HUES6 (cell line): ENCODE measurements at regions not wholly inside any gene's neighbourhood (a gene's known extent, or its start where the extent isn't known, plus 50 kb on each side); places are given as distances from the start of the nearest gene placed in this dataset.

Experiments
- H3K27ac ChIP-seq: 2 replicates; pipeline ENCODE4 v1.7.0; 2013; ENCODE audit warnings: low read depth, mild to moderate bottlenecking, low read length, inconsistent platforms
- H3K27me3 ChIP-seq: 2 replicates; pipeline ENCODE4 v1.6.1; 2013; ENCODE audit warnings: low read length; ENCODE audit not compliant: control insufficient read depth, insufficient read depth
- H3K36me3 ChIP-seq: 2 replicates; pipeline ENCODE4 v1.6.1; 2013; ENCODE audit warnings: low read length; ENCODE audit not compliant: control insufficient read depth, insufficient read depth
- H3K4me1 ChIP-seq: 2 replicates; pipeline ENCODE4 v1.6.1; 2013; ENCODE audit warnings: low read length; ENCODE audit not compliant: control insufficient read depth, insufficient read depth
- H3K4me3 ChIP-seq: 2 replicates; pipeline ENCODE4 v1.5.1; 2013; ENCODE audit warnings: low read depth, low read length
- H3K9ac ChIP-seq: one replicate; pipeline ENCODE4 v1.6.1; 2013; ENCODE audit warnings: mild to moderate bottlenecking, low read length
- H3K9me3 ChIP-seq: 2 replicates; pipeline ENCODE4 v1.6.1; 2013; ENCODE audit warnings: low read depth, low read length; ENCODE audit not compliant: control insufficient read depth, insufficient read depth

DNA sequence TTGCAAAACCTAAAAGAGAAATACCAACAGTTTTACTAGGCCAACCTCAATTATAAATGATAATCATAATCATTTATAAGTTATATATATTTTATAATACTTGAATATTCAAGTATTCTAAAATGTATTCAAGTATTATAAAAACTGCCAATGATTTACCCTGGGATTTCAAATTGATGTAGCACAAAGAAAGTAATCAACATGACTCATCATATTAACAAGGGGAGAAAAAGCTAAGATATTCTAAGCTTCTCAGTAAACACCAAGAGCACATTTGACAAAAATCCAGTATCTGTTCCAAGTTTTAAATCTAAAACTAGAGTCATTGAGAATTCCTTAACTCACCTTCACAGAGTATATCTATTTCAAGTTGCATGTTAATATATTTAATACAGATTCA lies 56.1 kb downstream of the CAPZA3 start:
- H3K9me3 ChIP-seq, result peaks cover 6% of the 10 kb centered on the region
- H3K27ac ChIP-seq, result no peak overlapping the region
- H3K27me3 ChIP-seq, result no peaks in the 10 kb centered on the region
- no peaks in the 10 kb centered on the region for H3K36me3 ChIP-seq
- no peak overlapping the region for H3K9ac ChIP-seq
- peaks cover 3% of the 10 kb centered on the region; the same call in 1 of the 2 replicates for H3K4me1 ChIP-seq
- H3K4me3 ChIP-seq, result no peak overlapping the region

GRCh38 chr12:18797604-18798003 lies 59.7 kb downstream of the CAPZA3 start:
- no peak overlapping the region for H3K27ac ChIP-seq
- H3K36me3 ChIP-seq, result no peaks in the 10 kb centered on the region
- H3K9ac ChIP-seq, result no peak overlapping the region
- H3K4me3 ChIP-seq, result no peak overlapping the region
- no peaks in the 10 kb centered on the region for H3K9me3 ChIP-seq
- H3K27me3 ChIP-seq, result no peaks in the 10 kb centered on the region
- H3K4me1 ChIP-seq, result peaks cover 3% of the 10 kb centered on the region; the same call in 1 of the 2 replicates

DNA sequence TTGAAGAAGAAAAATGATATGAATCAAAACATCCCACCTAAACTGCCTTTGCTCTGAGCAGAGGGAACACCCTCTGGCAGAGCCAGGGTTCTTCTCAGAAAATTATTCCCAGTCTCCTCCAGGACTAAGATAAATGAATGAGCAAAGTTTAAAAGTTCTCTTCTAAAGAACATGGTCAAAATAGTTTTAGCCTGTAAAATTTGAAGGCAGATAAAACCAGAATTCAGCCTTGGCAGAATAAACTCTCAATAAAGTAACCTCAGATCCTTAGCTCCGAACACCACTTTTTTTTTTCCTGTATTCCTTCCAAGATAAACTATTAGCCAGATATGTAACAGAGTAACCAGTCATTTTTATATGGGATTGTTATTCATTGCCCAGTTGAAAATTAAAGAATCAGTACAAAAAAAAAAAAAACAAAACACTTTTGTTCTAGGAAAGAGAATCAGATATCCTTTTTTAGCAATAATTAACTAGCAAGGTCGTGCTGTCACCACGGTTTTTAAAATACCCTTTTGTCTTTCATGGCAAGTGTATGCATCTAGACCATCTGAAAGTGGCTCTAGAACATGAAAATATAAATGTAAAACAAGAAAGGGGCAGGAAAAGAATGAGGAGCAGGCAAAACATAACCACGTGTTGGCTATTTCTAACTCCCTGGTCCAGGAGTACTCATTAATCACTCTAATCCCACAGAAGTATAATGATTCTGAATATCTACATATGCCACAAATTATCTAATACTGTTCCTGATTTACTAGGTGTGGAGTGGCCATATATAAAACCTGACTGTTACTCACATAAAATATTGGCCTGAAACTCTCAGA lies 60.8 kb downstream of the CAPZA3 start:
- Histone ChIP-seq H3K27me3 (no peaks in the 10 kb centered on the region), H3K27ac (no peak overlapping the region), H3K9me3 (no peaks in the 10 kb centered on the region), H3K4me3 (no peak overlapping the region), H3K36me3 (no peaks in the 10 kb centered on the region), H3K9ac (no peak overlapping the region), H3K4me1 (peaks cover 3% of the 10 kb centered on the region; the same call in 1 of the 2 replicates)

DNA sequence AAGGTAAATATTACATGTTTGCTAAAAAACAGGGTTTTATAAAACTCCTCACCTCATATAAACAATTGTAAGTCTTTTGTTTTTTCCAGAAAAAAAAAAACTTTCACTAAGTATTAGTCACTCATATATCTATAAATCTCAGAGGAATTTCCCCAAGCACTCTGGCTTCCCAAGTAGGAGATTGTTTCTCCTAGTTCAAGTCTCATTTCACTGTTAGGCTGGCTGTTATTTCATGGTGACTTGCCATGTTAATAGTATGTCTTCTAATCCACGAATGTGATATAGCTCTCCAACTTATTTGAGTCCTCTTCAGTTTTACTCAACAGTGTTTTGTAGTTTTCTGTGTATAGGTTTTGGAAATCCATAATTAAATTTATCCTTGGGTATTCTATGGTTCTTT lies 61.6 kb downstream of the CAPZA3 start:
- Histone ChIP-seq H3K27ac (no peak overlapping the region), H3K4me1 (peaks cover 3% of the 10 kb centered on the region; the same call in 1 of the 2 replicates)

DNA sequence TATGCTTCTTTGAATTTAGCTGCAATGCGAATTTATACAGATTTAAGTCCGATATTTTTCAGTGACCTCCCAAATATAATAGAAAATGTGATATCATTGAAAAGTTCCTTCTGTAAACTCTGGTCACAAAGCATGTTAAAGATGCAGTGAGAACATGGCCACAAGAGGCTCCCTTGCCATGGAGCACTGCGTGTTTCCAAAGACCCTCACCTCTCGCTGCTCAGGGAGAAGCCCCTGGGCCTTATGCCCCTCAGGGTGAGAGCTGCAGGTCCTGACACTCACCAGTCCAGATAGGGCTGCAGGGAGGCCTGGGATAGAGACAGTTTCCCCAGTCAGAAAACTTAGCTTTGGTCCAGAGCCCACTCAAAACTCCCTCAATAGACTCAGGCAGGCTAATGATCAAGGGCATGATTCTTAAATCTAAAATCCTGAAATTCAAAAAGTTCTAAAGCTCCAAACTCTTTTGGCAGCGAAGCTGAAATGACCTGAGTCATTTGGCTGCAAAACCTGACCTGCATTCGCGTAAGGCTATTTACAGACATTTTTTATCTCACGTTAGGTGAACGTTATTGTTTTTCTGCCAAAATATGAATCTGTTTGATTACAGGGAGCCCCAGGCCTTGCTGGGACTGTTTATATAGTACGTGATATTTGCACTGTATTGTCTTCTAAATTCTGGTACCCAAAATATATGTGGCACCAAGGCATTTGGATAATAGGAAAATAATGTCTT lies 67.8 kb downstream of the CAPZA3 start:
- no peaks in the 10 kb centered on the region for H3K9me3 ChIP-seq
- H3K36me3 ChIP-seq, result no peaks in the 10 kb centered on the region
- H3K27me3 ChIP-seq, result no peaks in the 10 kb centered on the region
- H3K4me1 ChIP-seq, result no peaks in the 10 kb centered on the region
- H3K27ac ChIP-seq, result no peak overlapping the region
- no peak overlapping the region for H3K4me3 ChIP-seq
- no peak overlapping the region for H3K9ac ChIP-seq

More for the DNA sequence above, 61.6 kb downstream of the CAPZA3 start:
- Histone ChIP-seq H3K36me3 (no peaks in the 10 kb centered on the region), H3K4me3 (no peak overlapping the region), H3K9me3 (no peaks in the 10 kb centered on the region), H3K27me3 (no peaks in the 10 kb centered on the region), H3K9ac (no peak overlapping the region)

DNA sequence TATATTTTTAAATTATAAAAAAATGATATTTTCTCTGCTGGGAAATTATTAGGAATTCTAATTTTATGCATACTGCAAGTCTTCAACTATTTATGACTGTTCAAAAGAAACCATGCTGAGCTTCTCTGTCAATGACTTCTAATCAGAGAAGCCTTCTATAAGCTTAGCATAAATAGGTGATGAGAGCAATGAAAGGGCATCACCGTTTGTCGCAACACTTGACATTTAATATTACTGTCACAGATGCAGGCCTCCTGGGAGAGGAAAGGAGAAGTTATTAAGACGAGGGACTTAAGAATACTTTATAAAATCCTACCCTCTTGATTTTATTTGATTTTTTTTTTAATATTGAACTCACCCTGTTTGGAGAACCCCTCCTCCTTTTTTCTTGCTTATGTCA lies 69.8 kb downstream of the CAPZA3 start:
- H3K27me3 ChIP-seq, result no peaks in the 10 kb centered on the region
- no peak overlapping the region for H3K9ac ChIP-seq
- no peak overlapping the region for H3K27ac ChIP-seq
- no peaks in the 10 kb centered on the region for H3K36me3 ChIP-seq
- no peak overlapping the region for H3K4me3 ChIP-seq
- no peaks in the 10 kb centered on the region for H3K9me3 ChIP-seq
- no peaks in the 10 kb centered on the region for H3K4me1 ChIP-seq

DNA sequence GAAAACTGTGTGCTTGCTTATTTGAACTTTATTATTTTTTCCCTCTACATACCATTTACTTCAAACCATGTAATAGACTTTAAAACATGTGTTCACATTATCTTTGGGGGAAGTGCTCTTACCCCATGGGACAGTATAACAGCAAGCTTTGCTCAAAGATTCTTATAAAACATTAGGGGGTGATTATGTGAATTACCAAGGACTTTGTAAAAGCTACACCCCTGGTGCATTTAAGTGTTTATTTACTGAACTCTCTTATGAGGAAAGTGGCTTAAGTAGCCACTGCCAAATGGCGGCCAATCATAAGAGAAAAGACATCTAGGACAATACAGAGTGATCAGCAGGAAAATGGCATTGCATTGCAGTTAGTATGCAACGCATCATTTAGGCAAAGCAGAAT lies 70.3 kb downstream of the CAPZA3 start:
- Histone ChIP-seq H3K9ac (no peak overlapping the region), H3K36me3 (no peaks in the 10 kb centered on the region), H3K4me3 (no peak overlapping the region), H3K4me1 (no peaks in the 10 kb centered on the region), H3K27ac (no peak overlapping the region), H3K27me3 (no peaks in the 10 kb centered on the region), H3K9me3 (no peaks in the 10 kb centered on the region)

GRCh38 chr12:18810537-18811253 lies 72.8 kb downstream of the CAPZA3 start:
- Histone ChIP-seq H3K36me3 (no peaks in the 10 kb centered on the region), H3K27ac (no peak overlapping the region), H3K9ac (no peak overlapping the region), H3K27me3 (no peaks in the 10 kb centered on the region), H3K4me3 (no peak overlapping the region), H3K9me3 (no peaks in the 10 kb centered on the region), H3K4me1 (no peaks in the 10 kb centered on the region)

- Histone ChIP-seq H3K27me3 (no peaks in the 10 kb centered on the region), H3K4me1 (no peaks in the 10 kb centered on the region), H3K4me3 (no peak overlapping the region), H3K27ac (no peak overlapping the region), H3K9me3 (no peaks in the 10 kb centered on the region), H3K9ac (no peak overlapping the region), H3K36me3 (no peaks in the 10 kb centered on the region)
Observed at GRCh38 chr12:18811273-18811672, 73.4 kb downstream of the CAPZA3 start.

DNA sequence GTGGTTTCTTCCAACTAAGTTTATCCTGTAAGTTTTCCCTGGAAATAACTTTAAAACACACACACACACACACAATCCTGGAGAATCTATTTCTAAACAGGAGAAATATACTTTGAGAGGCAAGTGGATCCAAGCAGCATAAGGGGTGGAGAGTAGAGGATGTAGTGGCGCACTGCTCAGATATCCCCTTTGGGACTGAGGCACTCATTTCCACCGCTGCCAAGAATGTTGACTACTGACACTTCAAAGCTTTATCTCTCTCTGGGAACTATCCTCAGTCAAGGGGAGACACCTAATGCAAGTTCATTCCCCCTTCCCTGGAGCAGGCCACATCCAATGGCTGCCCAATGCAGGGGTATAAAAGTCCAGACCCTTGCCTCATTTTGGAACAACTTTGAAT lies 75.8 kb downstream of the CAPZA3 start:
- no peaks in the 10 kb centered on the region for H3K27me3 ChIP-seq
- no peak overlapping the region for H3K27ac ChIP-seq
- no peak overlapping the region for H3K9ac ChIP-seq
- H3K9me3 ChIP-seq, result no peaks in the 10 kb centered on the region
- H3K36me3 ChIP-seq, result no peaks in the 10 kb centered on the region
- H3K4me3 ChIP-seq, result no peak overlapping the region
- no peaks in the 10 kb centered on the region for H3K4me1 ChIP-seq
